GM10248 (cell line): ENCODE measurements at regions not wholly inside any gene's neighbourhood (a gene's known extent, or its start where the extent isn't known, plus 50 kb on each side); places are given as distances from the start of the nearest gene placed in this dataset.
A peak's percentile ranks its signal among the peaks of the same experiment; 100 is the strongest.

ENCODE experiments used
- CTCF ChIA-PET: fragments of 300-600 bp; sonication (Branson Sonifier 250); formaldehyde crosslinking; extraction: SDS; loops from one replicate; lab custom pipeline; 2021; ENCODE audit warnings: antibody characterized with exemption; lab: Yijun Ruan, JAX
- POLR2A ChIA-PET: fragments of 350-650 bp; sonication (Branson Sonifier 250); formaldehyde crosslinking; extraction: SDS; loops from one replicate; lab custom pipeline; 2020; ENCODE audit warnings: antibody characterized with exemption; lab: Yijun Ruan, JAX
- DNase-seq: peaks from one replicate; pipeline ENCODE4 v3.0.0; 2012; ENCODE audit errors: extremely low spot score
- CTCF ChIP-seq: IDR thresholded peaks from 2 replicates; pipeline ENCODE4 v1.5.1; 2012; ENCODE audit warnings: mild to moderate bottlenecking, low read depth; ENCODE audit errors: extremely low read depth, missing control alignments, control extremely low read depth

GRCh38 chr15:77702211-77702957 is 69.7 kb upstream of the LINGO1 start:
- ChIA-PET CTCF (interaction anchor here (0.6 to 1.6 kb wide), 2 partner anchors 10 to 119 kb away, joined by 4 to 5 read pairs; no protein-coding TSS in a partner anchor), POLR2A (no interaction called here)
- TF ChIP-seq CTCF: no peak
- peak; percentile 53 for DNase-seq

- TF ChIP-seq CTCF: no peak
- POLR2A ChIA-PET: no interaction called here
These were observed 65.8 kb upstream of the LINGO1 start for GRCh38 chr15:77698481-77698880.

GRCh38 chr15:77697893-77698292 is 65.2 kb upstream of the LINGO1 start:
- no peak for TF ChIP-seq CTCF
- DNase-seq: no peak
- CTCF ChIA-PET: no interaction called here
- POLR2A ChIA-PET: no interaction called here

More at GRCh38 chr15:77698481-77698880, 65.8 kb upstream of the LINGO1 start:
- DNase-seq: no peak
- CTCF ChIA-PET: no interaction called here

- no peak for TF ChIP-seq CTCF
- ChIA-PET CTCF (no interaction called here), POLR2A (no interaction called here)
- no peak for DNase-seq
These were observed 64.2 kb upstream of the LINGO1 start for GRCh38 chr15:77696871-77697270.

- ChIA-PET CTCF (no interaction called here), POLR2A (no interaction called here)
These were observed 63.4 kb upstream of the LINGO1 start for GRCh38 chr15:77695961-77696582.

GRCh38 chr15:77695548-77695947 is 62.8 kb upstream of the LINGO1 start:
- no peak for DNase-seq
- ChIA-PET POLR2A (no interaction called here), CTCF (no interaction called here)
- no peak for TF ChIP-seq CTCF

More at GRCh38 chr15:77695961-77696582, 63.4 kb upstream of the LINGO1 start:
- TF ChIP-seq CTCF: no peak
- DNase-seq: no peak
